ENCODE measurements at regions not wholly inside any gene's neighbourhood (a gene's known extent, or its start where the extent isn't known, plus 50 kb on each side); places are given as distances from the start of the nearest gene placed in this dataset.

GRCh38 chr3:30081904-30082303, 524.5 kb upstream of the TGFBR2 start:
- H3K27ac ChIP-seq, result 0 out of 2 replicates have a peak overlapping the region, but pooled peaks have one; percentile 19
- TF ChIP-seq ZFX (IDR thresholded peaks at IDR 0.05; ENCODE audit: borderline replicate concordance) (no peak), CTCF (IDR thresholded peaks at IDR 0.05) (no peak)

GRCh38 chr3:30082652-30083051, 523.7 kb upstream of the TGFBR2 start:
- H3K27ac ChIP-seq, result no peak overlapping the region
- TF ChIP-seq ZFX (IDR thresholded peaks at IDR 0.05; ENCODE audit: borderline replicate concordance) (no peak), CTCF (IDR thresholded peaks at IDR 0.05) (no peak)

- TF ChIP-seq ZFX (IDR thresholded peaks at IDR 0.05; ENCODE audit: borderline replicate concordance) (no peak), CTCF (IDR thresholded peaks at IDR 0.05) (no peak)
- no peak overlapping the region for H3K27ac ChIP-seq
Measured at GRCh38 chr3:30083315-30083714, 523.1 kb upstream of the TGFBR2 start.

- no peak for TF ChIP-seq CTCF (IDR thresholded peaks at IDR 0.05)
- no peak for TF ChIP-seq ZFX (IDR thresholded peaks at IDR 0.05; ENCODE audit: borderline replicate concordance)
- no peak overlapping the region for H3K27ac ChIP-seq
Measured at GRCh38 chr3:30084316-30084715, 522.1 kb upstream of the TGFBR2 start.

- H3K27ac ChIP-seq, result no peak overlapping the region
- TF ChIP-seq CTCF (IDR thresholded peaks at IDR 0.05), result no peak
Measured at GRCh38 chr3:30084971-30085403, 521.4 kb upstream of the TGFBR2 start.

GRCh38 chr3:30085486-30085885, 520.9 kb upstream of the TGFBR2 start:
- no peak overlapping the region for H3K27ac ChIP-seq
- TF ChIP-seq CTCF (IDR thresholded peaks at IDR 0.05) (no peak), ZFX (IDR thresholded peaks at IDR 0.05; ENCODE audit: borderline replicate concordance) (no peak)

- TF ChIP-seq ZFX (IDR thresholded peaks at IDR 0.05; ENCODE audit: borderline replicate concordance), result no peak
- TF ChIP-seq CTCF (IDR thresholded peaks at IDR 0.05), result no peak
- H3K27ac ChIP-seq, result no peak overlapping the region
Measured at GRCh38 chr3:30091686-30092085, 514.7 kb upstream of the TGFBR2 start.

Data from 22Rv1 (cell line).